VCaP (cell line): ENCODE measurements at regions not wholly inside any gene's neighbourhood (a gene's known extent, or its start where the extent isn't known, plus 50 kb on each side); places are given as distances from the start of the nearest gene placed in this dataset.

Experiments used
- H3K27ac ChIP-seq: fragments of 450-650 bp; 2 replicates; pipeline ENCODE4 v1.5.1; 2017
- TF ChIP-seq, protein P1 (sequence below): fragments of 450-650 bp; conservative IDR thresholded peaks from 2 replicates; pipeline ENCODE4 v1.5.1; 2017; ENCODE audit warnings: mild to moderate bottlenecking, moderate library complexity

DNA sequence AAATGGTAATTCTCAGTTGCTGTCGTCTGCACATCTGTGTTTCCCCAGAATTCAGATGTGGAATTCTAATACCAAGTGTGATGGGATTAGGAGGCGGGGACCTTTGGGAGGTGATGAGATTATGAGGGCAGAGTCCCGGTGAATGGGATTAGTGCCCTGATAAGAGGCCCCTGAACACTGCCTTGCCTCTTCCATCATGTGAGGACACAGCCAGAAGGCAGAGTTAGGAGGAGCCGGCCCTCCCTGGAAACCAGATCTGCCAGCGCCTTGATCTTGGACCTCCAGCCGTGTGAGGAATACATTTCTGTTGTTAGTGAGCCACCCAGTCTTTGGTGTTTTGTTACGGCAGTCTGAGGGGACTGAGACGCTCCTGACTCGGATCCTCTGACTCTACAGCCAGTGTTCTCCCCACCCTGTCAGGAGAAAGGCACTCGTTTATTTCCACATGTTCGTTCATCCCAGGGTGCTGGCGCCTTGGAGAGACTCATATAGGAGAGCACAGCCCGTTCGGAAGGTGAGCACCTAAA, 395.0 kb downstream of the ZNF516 start:
- no peak overlapping the region for H3K27ac ChIP-seq
- TF ChIP-seq, protein P1, sequence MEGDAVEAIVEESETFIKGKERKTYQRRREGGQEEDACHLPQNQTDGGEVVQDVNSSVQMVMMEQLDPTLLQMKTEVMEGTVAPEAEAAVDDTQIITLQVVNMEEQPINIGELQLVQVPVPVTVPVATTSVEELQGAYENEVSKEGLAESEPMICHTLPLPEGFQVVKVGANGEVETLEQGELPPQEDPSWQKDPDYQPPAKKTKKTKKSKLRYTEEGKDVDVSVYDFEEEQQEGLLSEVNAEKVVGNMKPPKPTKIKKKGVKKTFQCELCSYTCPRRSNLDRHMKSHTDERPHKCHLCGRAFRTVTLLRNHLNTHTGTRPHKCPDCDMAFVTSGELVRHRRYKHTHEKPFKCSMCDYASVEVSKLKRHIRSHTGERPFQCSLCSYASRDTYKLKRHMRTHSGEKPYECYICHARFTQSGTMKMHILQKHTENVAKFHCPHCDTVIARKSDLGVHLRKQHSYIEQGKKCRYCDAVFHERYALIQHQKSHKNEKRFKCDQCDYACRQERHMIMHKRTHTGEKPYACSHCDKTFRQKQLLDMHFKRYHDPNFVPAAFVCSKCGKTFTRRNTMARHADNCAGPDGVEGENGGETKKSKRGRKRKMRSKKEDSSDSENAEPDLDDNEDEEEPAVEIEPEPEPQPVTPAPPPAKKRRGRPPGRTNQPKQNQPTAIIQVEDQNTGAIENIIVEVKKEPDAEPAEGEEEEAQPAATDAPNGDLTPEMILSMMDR: no peak

- TF ChIP-seq, protein P1: no peak
- H3K27ac ChIP-seq: no peak overlapping the region
These were observed 396.2 kb downstream of the ZNF516 start for GRCh38 chr18:76098674-76099411.

GRCh38 chr18:76081536-76081935, 413.5 kb downstream of the ZNF516 start:
- TF ChIP-seq, protein P1: no peak
- no peak overlapping the region for H3K27ac ChIP-seq

DNA sequence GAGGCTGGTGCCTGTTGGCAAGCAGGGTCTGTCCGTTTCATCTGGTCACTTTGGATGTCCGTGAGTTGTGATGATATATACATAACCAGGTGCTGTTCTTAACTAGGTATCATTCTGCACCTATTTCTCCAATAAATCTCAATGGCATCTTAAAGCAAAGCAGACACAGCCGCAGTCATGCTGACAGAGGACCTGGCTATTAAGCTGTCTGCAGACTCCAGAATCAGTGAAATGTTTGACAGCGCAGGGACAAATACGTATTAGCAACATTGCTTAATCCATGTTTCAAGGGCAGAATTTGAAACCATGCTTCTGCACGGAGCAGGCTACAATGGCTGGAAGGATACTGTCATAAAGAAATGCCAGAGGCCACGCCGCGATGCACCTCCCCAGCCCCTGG, 414.6 kb downstream of the ZNF516 start:
- TF ChIP-seq, protein P1: no peak
- H3K27ac ChIP-seq: no peak overlapping the region

- no peak overlapping the region for H3K27ac ChIP-seq
These were observed 419.3 kb downstream of the ZNF516 start for GRCh38 chr18:76075777-76076176.

DNA sequence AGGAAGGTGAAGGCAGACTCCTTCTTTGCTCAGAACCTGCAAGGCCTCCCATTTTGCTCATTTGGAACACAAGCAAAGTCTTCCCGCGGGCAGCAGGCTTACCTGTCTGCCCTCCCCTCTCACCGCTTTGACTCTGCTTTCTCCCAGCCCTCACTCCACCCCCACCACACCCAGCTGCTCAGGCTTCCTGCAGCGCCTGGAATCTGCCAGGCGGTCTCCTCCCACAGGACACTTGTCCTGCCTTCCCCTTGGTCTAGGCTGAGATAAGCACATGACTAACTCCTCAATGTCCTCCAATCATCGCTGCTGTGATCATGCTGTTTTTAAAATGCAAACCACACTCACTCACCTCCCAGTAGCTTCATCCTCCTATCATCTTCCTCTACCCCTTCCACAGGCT, 430.0 kb downstream of the ZNF516 start:
- TF ChIP-seq, protein P1: no peak
- H3K27ac ChIP-seq: no peak overlapping the region

More at GRCh38 chr18:76075777-76076176, 419.3 kb downstream of the ZNF516 start:
- TF ChIP-seq, protein P1: no peak

DNA sequence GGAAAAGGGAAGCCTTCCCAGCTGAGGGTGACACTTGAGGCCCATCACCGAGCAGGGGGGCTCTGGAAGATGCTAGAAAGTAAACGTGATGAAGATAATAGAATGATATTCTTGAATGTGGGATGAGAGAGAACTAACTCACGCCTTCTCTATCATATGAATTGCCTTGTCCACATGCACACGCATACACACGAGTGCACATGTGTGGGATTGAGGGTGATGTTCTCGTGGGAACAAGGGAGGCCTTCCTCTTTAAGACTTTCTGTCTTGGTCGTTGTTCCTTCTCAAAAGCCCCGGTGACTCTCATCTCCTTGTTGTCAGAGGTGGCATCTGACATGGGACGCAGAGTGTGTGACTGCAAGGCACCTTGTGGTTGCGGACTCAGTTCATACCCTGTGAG, 436.9 kb downstream of the ZNF516 start:
- TF ChIP-seq, protein P1: no peak
- H3K27ac ChIP-seq: no peak overlapping the region
